Immature natural killer cell (primary cell): ENCODE measurements at regions not wholly inside any gene's neighbourhood (a gene's known extent, or its start where the extent isn't known, plus 50 kb on each side); places are given as distances from the start of the nearest gene placed in this dataset.

Source experiments
- DNase-seq, 3 donors: peaks; one replicate each; pipeline ENCODE4 v3.0.0; 2022; ENCODE audit warnings: mixed read lengths in 1 of 3
- H3K27ac Mint-ChIP-seq, 6 donors: one replicate each; pipeline ENCODE4 v1.8.0; 2020; ENCODE audit warnings: mixed read lengths in 6 of 6, mild to moderate bottlenecking in 5 of 6, inconsistent platforms in 4 of 6, moderate library complexity in 3 of 6
- H3K27me3 Mint-ChIP-seq, 3 donors: one replicate each; pipeline ENCODE4 v1.8.0; 2020 to 2021; ENCODE audit warnings: low read depth in 3 of 3, mild to moderate bottlenecking in 3 of 3, mixed read lengths in 3 of 3, moderate library complexity in 3 of 3, inconsistent platforms in 1 of 3
- H3K36me3 Mint-ChIP-seq, 3 donors: one replicate each; pipeline ENCODE4 v1.8.0; 2020; ENCODE audit warnings: mixed read lengths in 3 of 3, inconsistent platforms in 2 of 3, mild to moderate bottlenecking in 2 of 3
- H3K4me1 Mint-ChIP-seq, 2 donors: one replicate each; pipeline ENCODE4 v1.8.0; 2020; ENCODE audit warnings: inconsistent platforms in 2 of 2, mild to moderate bottlenecking in 2 of 2, mixed read lengths in 2 of 2, moderate library complexity in 1 of 2
- H3K4me3 Mint-ChIP-seq, 5 donors: one replicate each; pipeline ENCODE4 v1.8.0; 2020; ENCODE audit warnings: mild to moderate bottlenecking in 5 of 5, mixed read lengths in 5 of 5, inconsistent platforms in 3 of 5, moderate library complexity in 3 of 5
- H3K9me3 Mint-ChIP-seq, 6 donors: one replicate each; pipeline ENCODE4 v1.8.0; 2020; ENCODE audit warnings: mild to moderate bottlenecking in 6 of 6, mixed read lengths in 6 of 6, inconsistent platforms in 4 of 6, moderate library complexity in 3 of 6

DNA sequence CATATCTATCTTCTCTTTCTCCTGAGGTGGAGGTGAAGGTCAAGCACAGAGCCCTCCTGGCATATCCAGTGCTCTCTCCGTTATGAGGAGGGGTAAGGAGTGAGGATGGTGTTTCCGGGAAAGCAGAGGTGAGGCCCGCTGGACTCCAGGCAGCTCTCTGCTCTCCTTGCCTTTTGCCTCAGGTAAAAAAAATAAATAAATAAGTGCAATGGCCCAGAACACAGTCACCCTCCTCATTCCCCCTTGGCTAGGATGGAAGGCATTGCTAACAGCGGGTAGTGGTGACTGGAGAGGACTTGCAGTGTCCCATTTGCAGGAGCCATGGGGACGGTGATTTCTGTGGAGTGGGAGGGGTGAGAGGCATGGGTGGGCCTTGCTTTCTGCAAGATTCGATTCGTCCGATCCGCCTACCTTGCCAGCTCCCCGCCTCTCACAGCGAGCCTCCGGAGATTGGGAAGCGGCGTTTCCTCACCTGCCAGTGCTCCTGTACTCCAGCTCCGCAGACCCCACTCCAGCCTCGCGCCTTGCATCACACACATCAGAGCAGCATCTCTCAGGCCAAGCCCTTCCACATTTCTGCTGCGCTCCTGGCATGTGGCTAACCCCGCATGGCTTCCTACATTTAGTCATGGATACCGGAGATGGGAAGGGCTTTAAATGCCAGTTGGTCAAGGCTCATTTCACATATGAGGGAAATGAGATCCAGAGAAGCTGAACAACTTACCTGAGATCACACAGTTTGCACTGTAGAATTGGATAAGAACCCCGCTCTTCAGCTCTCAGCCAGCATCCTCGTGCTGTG is 155.2 kb downstream of the VAPA start:
- Mint-ChIP-seq H3K4me1 (no peaks in the 10 kb centered on the region), H3K9me3 (no peaks in the 10 kb centered on the region), H3K4me3 (no peak overlapping the region), H3K27ac (no peak overlapping the region), H3K36me3 (no peaks in the 10 kb centered on the region), H3K27me3 (peaks cover 0 to 4% (median 0%) of the 10 kb centered on the region in 3 donors)
- DNase-seq, result no peak

DNA sequence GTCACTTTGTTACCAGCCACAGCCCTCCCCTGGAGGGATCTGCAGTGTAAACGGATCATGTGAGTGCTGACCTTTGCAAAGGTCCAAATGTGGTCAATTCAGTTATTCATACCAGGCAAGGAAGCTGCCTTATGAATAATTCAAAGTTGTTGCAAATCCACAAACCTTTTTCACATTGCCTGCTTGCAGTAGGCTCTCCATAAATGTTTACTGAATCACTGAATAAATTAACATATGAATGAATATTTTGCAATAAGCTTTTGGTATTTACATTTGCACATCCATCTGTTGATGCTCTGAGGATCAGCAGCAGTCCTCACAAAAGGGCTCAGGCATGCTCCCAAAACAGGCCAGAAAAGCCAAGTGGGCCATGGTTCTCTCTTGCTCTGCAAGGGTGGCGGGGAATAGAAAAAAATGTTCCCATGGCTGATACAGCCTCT is 156.8 kb downstream of the VAPA start:
- Mint-ChIP-seq H3K9me3 (no peaks in the 10 kb centered on the region), H3K27me3 (peaks cover 0 to 2% (median 0%) of the 10 kb centered on the region in 3 donors), H3K4me3 (no peak overlapping the region), H3K36me3 (no peaks in the 10 kb centered on the region), H3K27ac (no peak overlapping the region), H3K4me1 (no peaks in the 10 kb centered on the region)
- no peak for DNase-seq

DNA sequence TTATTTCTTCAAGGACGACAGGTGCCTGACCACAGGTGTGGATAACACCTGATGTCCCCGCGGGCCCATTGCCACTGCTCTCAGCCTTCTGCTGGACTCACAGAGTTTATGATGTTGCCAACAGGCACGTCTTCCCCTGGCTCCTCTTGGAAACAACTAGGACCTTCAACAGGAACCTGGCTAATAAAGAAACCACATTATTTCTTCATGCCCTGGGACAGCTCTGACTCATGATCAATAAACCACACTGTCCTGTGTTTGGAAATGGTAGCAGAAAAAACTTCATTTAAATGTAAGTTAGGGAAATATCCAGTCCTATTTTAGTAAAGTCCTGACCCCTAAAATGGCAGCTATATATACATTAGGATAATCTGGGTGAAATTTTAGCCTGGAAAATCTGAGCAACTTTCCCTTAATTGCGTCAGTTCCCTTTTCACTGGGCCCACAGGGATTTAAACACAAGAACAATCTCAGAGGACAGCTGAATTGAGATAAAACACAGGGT is 158.9 kb downstream of the VAPA start:
- peaks cover 0 to 2% (median 0%) of the 10 kb centered on the region in 3 donors for H3K27me3 Mint-ChIP-seq
- H3K36me3 Mint-ChIP-seq, result no peaks in the 10 kb centered on the region
- H3K4me1 Mint-ChIP-seq, result no peaks in the 10 kb centered on the region
- no peak overlapping the region for H3K4me3 Mint-ChIP-seq
- no peaks in the 10 kb centered on the region for H3K9me3 Mint-ChIP-seq
- DNase-seq, result no peak
- H3K27ac Mint-ChIP-seq, result no peak overlapping the region

DNA sequence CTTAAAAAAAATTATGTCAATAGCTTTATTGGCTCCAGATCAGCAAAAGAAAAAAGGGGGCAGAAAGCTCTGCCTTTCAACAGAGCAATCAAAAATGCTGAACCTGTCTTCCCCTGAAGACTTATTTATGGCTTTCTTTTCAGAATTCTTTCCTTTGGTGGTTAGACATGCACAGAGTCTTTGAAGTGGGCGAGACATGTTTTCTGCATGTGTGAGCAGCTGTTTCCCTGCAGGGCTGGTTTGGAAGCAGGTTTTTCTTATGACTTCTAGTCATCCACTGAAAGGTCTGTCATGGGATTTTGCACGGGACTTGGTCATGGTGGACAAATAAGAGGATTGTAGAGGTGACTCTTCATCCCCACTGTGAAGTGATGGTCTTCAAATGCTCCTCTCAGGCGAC is 160.3 kb downstream of the VAPA start:
- no peaks in the 10 kb centered on the region for H3K9me3 Mint-ChIP-seq
- no peak for DNase-seq
- no peaks in the 10 kb centered on the region for H3K4me1 Mint-ChIP-seq
- no peaks in the 10 kb centered on the region for H3K36me3 Mint-ChIP-seq
- no peak overlapping the region for H3K4me3 Mint-ChIP-seq
- peaks cover 0 to 2% (median 0%) of the 10 kb centered on the region in 3 donors for H3K27me3 Mint-ChIP-seq
- no peak overlapping the region for H3K27ac Mint-ChIP-seq

DNA sequence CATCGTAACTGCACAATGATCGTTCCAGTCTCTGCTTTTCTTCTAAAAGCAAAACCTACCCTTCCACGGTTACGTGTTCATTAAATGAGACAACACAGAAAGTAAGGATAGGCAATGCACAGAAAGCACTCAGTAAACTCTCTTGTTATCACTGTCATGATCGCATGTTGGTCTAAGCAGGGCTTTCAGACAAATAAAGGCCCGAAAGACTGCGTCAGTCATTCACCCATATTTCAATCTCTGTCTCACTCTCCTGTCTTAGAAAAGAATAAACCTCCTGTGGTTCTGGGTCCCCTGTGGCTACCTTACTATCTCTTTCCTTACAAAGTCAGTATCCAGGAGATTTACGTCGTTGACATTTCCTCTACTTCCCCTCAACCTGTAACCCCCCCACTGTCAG is 160.9 kb downstream of the VAPA start:
- H3K9me3 Mint-ChIP-seq, result no peaks in the 10 kb centered on the region
- no peak overlapping the region for H3K27ac Mint-ChIP-seq
- H3K27me3 Mint-ChIP-seq, result no peaks in the 10 kb centered on the region
- no peak overlapping the region for H3K4me3 Mint-ChIP-seq
- H3K4me1 Mint-ChIP-seq, result no peaks in the 10 kb centered on the region
- no peaks in the 10 kb centered on the region for H3K36me3 Mint-ChIP-seq
- no peak for DNase-seq

DNA sequence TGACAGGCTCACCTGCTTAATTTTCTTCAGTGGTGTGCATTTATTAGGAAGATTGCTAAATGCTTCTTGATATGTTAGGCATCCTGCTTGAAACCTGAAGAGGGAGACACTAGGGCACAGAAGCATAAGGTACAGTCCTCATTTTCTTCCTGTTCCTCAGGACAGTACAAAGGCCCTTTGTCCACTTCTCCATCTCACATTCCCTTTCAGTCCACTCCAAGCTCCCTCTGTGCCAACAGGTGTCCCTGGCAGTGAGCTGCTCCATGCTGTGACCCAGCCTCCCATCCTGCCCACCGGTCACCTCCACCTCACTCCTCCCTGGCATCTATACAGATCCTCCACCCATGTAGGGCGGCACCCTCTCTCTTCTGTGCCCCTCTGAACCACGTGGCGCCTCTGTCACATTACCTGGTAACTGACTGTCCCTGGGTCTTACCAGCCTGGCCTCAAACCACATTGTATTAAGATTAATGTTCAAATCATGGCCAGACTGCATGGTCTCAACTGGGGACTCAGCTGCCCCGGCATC is 162.8 kb downstream of the VAPA start:
- no peak overlapping the region for H3K27ac Mint-ChIP-seq
- H3K27me3 Mint-ChIP-seq, result peaks cover 0 to 1% (median 0%) of the 10 kb centered on the region in 3 donors
- no peak for DNase-seq
- H3K4me3 Mint-ChIP-seq, result no peak overlapping the region
- H3K4me1 Mint-ChIP-seq, result no peaks in the 10 kb centered on the region
- H3K36me3 Mint-ChIP-seq, result no peaks in the 10 kb centered on the region
- H3K9me3 Mint-ChIP-seq, result peaks cover 0 to 2% (median under 1%) of the 10 kb centered on the region in 6 donors

DNA sequence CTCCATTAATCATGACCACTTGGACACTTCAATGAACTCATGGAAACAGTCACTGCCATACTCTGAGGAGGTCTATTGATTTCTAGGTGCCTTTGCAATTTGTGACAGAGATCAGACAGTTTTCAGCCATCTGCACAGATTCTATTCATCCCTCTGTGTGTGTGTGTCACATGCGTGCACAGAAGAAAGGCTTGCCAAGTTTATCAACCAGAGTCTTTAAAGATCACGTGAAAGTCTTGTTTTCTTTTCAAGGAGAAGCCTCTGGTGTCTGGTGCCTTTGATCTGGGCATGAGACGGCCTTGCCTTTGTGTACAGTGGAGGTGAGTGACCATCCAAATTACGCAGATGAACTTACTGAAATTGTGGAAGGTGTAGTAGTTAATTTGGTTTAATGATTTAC is 164.2 kb downstream of the VAPA start:
- Mint-ChIP-seq H3K4me1 (no peaks in the 10 kb centered on the region), H3K27me3 (peaks cover 0 to 3% (median 0%) of the 10 kb centered on the region in 3 donors), H3K36me3 (peaks cover 0 to 13% (median 3%) of the 10 kb centered on the region in 3 donors), H3K27ac (no peak overlapping the region), H3K4me3 (no peak overlapping the region), H3K9me3 (peaks cover 4 to 12% (median 7%) of the 10 kb centered on the region in 6 donors)
- DNase-seq, result no peak

DNA sequence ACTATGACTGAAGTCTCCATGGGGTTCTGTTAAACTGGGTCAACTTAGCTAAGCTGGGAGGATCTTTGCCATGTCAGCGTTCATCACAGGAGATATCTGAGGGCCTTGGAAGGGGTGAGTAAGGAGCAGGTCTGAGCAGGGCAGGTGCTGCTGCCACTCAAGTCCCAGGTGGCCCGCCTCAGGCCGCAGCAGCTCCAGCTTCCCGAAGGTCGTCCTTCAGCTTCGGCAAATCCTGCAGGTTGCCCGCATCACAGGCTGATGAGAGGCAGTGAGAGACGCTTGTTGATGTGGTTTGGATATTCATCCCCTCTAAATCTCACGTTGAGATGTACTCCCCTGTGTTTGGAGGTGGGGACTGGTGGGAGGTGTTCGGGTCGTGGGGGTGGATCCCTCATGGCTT is 166.6 kb downstream of the VAPA start:
- no peak overlapping the region for H3K27ac Mint-ChIP-seq
- H3K27me3 Mint-ChIP-seq, result peaks cover 0 to 3% (median 0%) of the 10 kb centered on the region in 3 donors
- H3K4me3 Mint-ChIP-seq, result no peak overlapping the region
- peaks cover 0 to 13% (median 3%) of the 10 kb centered on the region in 3 donors for H3K36me3 Mint-ChIP-seq
- no peak for DNase-seq
- H3K9me3 Mint-ChIP-seq, result peaks cover 4 to 14% (median 7%) of the 10 kb centered on the region in 6 donors
- no peaks in the 10 kb centered on the region for H3K4me1 Mint-ChIP-seq

DNA sequence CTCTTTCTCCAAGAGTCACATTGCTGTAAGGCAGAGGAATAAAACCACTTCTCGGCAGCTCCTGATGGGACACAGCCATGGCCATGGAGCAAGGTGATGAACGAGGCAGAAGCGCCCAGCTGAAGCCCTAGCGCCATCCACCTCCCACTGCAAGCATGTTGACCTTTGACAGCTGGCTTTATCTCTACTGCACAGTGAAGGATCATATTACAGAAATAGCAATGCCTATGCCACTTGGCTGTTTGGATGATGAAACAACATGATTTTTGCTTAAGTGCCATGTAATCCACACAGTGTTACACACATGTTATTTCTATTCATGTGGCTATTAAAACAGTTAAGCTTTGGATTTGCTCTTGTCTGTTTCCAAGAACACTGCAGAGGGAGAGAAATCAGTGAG is 167.7 kb downstream of the VAPA start:
- Mint-ChIP-seq H3K9me3 (peaks cover 4 to 14% (median 7%) of the 10 kb centered on the region in 6 donors), H3K4me1 (no peaks in the 10 kb centered on the region), H3K27ac (no peak overlapping the region), H3K27me3 (peaks cover 0 to 3% (median 2%) of the 10 kb centered on the region in 3 donors), H3K36me3 (peaks cover 0 to 13% (median 3%) of the 10 kb centered on the region in 3 donors), H3K4me3 (no peak overlapping the region)
- DNase-seq, result no peak

DNA sequence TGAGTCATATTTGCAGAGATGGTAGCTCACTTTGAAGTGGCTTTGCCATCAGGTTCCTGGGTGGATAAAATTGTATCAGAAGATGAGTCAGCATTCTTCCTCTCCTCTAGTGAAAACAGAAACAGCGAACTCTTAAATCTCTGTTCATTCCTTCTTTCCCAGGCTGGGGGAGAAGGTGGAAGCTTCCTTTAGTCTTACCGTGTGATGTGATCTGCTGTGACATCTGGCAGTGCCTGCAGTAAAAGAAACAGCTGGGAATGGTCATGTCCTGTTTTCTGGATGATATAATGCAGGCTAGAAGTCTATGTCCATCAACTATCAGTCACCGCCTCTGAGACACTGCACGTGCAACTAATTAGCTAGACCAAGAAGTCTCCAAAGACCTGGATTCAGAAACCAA is 171.6 kb downstream of the VAPA start:
- no peak overlapping the region for H3K4me3 Mint-ChIP-seq
- H3K4me1 Mint-ChIP-seq, result no peaks in the 10 kb centered on the region
- no peak for DNase-seq
- peaks cover 0 to 5% (median 2%) of the 10 kb centered on the region in 3 donors for H3K27me3 Mint-ChIP-seq
- peaks cover 0 to 13% (median 3%) of the 10 kb centered on the region in 3 donors for H3K36me3 Mint-ChIP-seq
- H3K9me3 Mint-ChIP-seq, result peaks cover 4 to 14% (median 7%) of the 10 kb centered on the region in 6 donors
- H3K27ac Mint-ChIP-seq, result no peak overlapping the region

DNA sequence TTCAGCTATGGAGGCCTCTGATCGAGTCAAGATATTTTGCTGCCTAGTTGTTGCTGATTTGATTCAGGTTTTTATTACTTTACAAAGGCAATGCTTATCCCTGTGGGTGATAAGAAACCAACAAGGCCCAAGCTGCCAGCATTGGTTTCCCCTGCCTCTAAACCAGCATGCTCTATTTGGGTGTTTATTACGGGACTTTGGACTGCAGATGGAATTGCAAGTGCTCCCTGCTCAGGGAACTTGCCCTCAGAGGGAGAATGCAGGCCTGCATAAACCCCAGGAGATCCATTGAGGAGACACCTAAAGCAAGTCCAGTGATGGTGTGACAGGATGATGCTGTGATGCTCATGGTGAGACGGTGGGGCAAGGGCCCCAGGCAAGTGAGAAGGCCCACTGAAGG is 172.1 kb downstream of the VAPA start:
- Mint-ChIP-seq H3K27ac (no peak overlapping the region), H3K4me3 (no peak overlapping the region), H3K4me1 (no peaks in the 10 kb centered on the region), H3K27me3 (peaks cover 0 to 4% (median 3%) of the 10 kb centered on the region in 3 donors), H3K9me3 (peaks cover 4 to 14% (median 7%) of the 10 kb centered on the region in 6 donors), H3K36me3 (peaks cover 0 to 13% (median 3%) of the 10 kb centered on the region in 3 donors)
- no peak for DNase-seq

DNA sequence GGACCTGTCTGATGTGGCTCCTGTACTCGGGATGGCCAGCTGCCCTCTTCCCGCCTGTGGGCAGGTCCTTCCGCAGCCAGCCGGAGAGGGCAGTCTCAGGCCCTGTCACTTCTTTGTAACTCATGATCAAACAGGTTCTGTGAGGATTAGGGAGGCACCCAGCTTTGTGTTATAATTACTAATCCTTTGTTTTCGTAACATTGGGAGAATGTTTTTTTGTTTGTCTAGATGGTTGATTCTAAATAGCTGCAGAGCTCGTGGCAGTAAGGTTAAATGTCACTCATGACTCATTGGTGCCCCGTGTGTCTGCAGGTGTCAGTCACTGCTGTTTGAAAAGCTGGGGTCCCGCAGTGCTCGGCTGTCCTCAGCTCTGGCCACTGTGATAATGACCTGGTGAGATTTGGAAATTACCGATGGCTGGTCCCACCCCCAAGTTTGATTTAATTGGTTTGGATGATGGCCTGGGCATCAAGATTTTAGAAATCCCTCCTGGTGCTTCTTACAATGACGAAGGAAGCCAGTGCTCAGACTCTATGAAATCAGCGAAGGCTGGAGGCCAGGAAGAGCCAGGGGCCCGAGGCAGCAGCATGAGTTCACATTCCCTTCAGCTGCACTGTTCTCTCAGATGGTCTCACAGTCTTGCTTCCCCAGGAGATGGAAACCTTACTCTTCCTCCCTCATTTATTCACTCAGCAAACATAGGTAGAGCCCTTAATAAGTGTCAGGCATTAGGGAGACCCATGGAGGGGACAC is 172.8 kb downstream of the VAPA start:
- peaks cover 0 to 13% (median 3%) of the 10 kb centered on the region in 3 donors for H3K36me3 Mint-ChIP-seq
- no peaks in the 10 kb centered on the region for H3K4me1 Mint-ChIP-seq
- H3K27ac Mint-ChIP-seq, result no peak overlapping the region
- no peak overlapping the region for H3K4me3 Mint-ChIP-seq
- H3K27me3 Mint-ChIP-seq, result peaks cover 0 to 6% (median 3%) of the 10 kb centered on the region in 3 donors
- DNase-seq, result no peak
- peaks cover 2 to 12% (median 6%) of the 10 kb centered on the region in 6 donors for H3K9me3 Mint-ChIP-seq

DNA sequence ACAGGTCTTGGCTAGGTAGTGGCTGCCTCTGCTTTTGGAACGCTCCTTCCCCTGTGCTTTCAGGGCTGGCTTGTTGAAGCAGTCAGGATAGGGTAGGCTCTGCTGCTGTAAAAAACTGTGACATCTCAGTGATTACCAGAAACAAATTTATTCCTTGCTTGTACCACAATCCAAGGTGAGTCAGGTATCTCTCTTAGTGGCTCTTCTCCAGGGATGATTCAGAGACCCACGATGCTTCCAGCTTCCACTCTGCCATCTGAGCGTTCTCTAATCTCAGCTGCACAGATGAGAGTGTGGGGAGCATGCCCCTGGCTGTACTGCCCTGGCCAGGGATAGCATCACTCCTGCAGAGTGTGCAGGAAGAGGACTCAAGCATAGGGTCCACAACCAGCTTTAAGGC is 174.9 kb downstream of the VAPA start:
- Mint-ChIP-seq H3K27me3 (peaks cover 2 to 6% (median 3%) of the 10 kb centered on the region in 3 donors), H3K4me3 (no peak overlapping the region)

DNA sequence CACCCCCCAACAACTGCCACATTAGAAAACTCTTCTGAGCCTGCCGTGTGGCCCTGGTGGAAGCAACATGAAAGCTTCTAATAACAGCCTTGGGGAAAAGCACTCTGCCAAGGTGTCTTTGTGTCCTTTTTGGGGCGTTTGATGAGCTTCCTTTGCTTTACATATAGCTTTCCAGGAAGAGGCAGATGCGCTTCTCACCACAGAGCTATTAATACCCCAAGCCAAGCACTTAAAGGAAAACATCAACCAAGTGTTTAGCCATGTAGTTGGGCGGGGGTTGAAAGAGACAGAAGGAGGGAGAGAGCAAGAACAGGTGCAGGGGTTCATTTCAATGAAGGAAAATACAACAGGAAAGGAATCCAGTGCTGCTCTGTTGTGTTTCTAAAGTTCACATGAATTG is 176.1 kb downstream of the VAPA start:
- Mint-ChIP-seq H3K9me3 (no peaks in the 10 kb centered on the region), H3K4me1 (no peaks in the 10 kb centered on the region), H3K36me3 (no peaks in the 10 kb centered on the region), H3K27me3 (peaks cover 2 to 6% (median 3%) of the 10 kb centered on the region in 3 donors), H3K4me3 (no peak overlapping the region), H3K27ac (no peak overlapping the region)
- DNase-seq, result no peak

More for the DNA sequence above, 174.9 kb downstream of the VAPA start:
- no peak for DNase-seq
- Mint-ChIP-seq H3K4me1 (no peaks in the 10 kb centered on the region), H3K36me3 (no peaks in the 10 kb centered on the region), H3K9me3 (no peaks in the 10 kb centered on the region), H3K27ac (no peak overlapping the region)
